Fibroblast of skin of back (primary cell): ENCODE measurements at regions not wholly inside any gene's neighbourhood (a gene's known extent, or its start where the extent isn't known, plus 50 kb on each side); places are given as distances from the start of the nearest gene placed in this dataset.

Source experiments
- DNase-seq: peaks from one replicate; pipeline ENCODE4 v3.0.0-alpha.2; 2013

- peak; percentile 67 for DNase-seq
Observed at GRCh38 chr1:8083739-8084484, 57.8 kb upstream of the ERRFI1 start.

GRCh38 chr1:8082945-8083344 lies 56.8 kb upstream of the ERRFI1 start:
- peak; percentile 74 for DNase-seq

- DNase-seq, result peak; percentile 89
Observed at GRCh38 chr1:8078176-8078671, 52.1 kb upstream of the ERRFI1 start.

GRCh38 chr1:8077602-8078001 lies 51.5 kb upstream of the ERRFI1 start:
- no peak for DNase-seq

- DNase-seq, result peak; percentile 94
Observed at GRCh38 chr1:8077120-8077573, 51.0 kb upstream of the ERRFI1 start.

GRCh38 chr1:8076176-8076575 lies 50.1 kb upstream of the ERRFI1 start:
- no peak for DNase-seq
